HEK293 (cell line): ENCODE measurements at regions not wholly inside any gene's neighbourhood (a gene's known extent, or its start where the extent isn't known, plus 50 kb on each side); places are given as distances from the start of the nearest gene placed in this dataset.

ENCODE experiments used
- CTCF ChIA-PET: fragments of 350-600 bp; formaldehyde crosslinking; extraction: SDS; loops from one replicate; lab custom pipeline; 2021; ENCODE audit warnings: antibody characterized with exemption; lab: Yijun Ruan, JAX
- POLR2A ChIA-PET: fragments of 300-600 bp; formaldehyde crosslinking; extraction: SDS; loops from one replicate; lab custom pipeline; 2020; ENCODE audit warnings: antibody characterized with exemption, inconsistent platforms; lab: Yijun Ruan, JAX
- H3K27ac ChIP-seq: fragments of 200-500 bp; sonication (Bioruptor generic); 2 replicates; pipeline ENCODE4 v1.5.1; 2014; ENCODE audit warnings: low read depth, low read length, control low read depth, inconsistent platforms; ENCODE audit errors: extremely low read depth
- H3K36me3 ChIP-seq, 2 experiments: fragments of 200-500 bp in 1 of 2; sonication (Bioruptor generic) in 1 of 2; 1 replicate in 1 of 2; 2 replicates in 1 of 2; pipeline ENCODE4 v1.5.1; 2014 to 2017; ENCODE audit warnings: inconsistent platforms in 2 of 2, low read length in 2 of 2; ENCODE audit not compliant: control insufficient read depth in 2 of 2, insufficient read depth in 1 of 2
- H3K4me1 ChIP-seq: fragments of 200-500 bp; sonication (Bioruptor generic); 2 replicates; pipeline ENCODE4 v1.5.1; 2014; ENCODE audit warnings: mild to moderate bottlenecking, low read length, inconsistent platforms; ENCODE audit not compliant: control insufficient read depth, insufficient read depth
- H3K4me3 ChIP-seq: 2 replicates; pipeline ENCODE4 v1.5.1; 2011; ENCODE audit warnings: low read depth, mild to moderate bottlenecking, control low read depth, low read length, moderate library complexity
- H3K9me3 ChIP-seq: fragments of 200-500 bp; sonication (Bioruptor generic); 2 replicates; pipeline ENCODE4 v1.5.1; 2014; ENCODE audit warnings: low read depth, low read length, inconsistent platforms; ENCODE audit not compliant: control insufficient read depth, insufficient read depth
- PRDM1 ChIP-seq: fragments of 450-650 bp; formaldehyde crosslinking; IDR thresholded peaks from 2 replicates; pipeline ENCODE4; 2016; ENCODE audit warnings: missing biosample characterization, missing genetic modification characterization
- RBAK ChIP-seq: fragments of 450-650 bp; formaldehyde crosslinking; IDR thresholded peaks from 2 replicates; pipeline ENCODE4 v1.5.1; 2016; ENCODE audit warnings: missing biosample characterization, missing genetic modification characterization
- SCRT1 ChIP-seq: fragments of 450-650 bp; formaldehyde crosslinking; IDR thresholded peaks from 2 replicates; pipeline ENCODE4 v1.5.1; 2016; ENCODE audit warnings: missing biosample characterization, missing genetic modification characterization, borderline replicate concordance
- SP7 ChIP-seq: fragments of 450-650 bp; formaldehyde crosslinking; IDR thresholded peaks from 2 replicates; pipeline ENCODE4 v1.5.1; 2016; ENCODE audit warnings: missing biosample characterization, missing genetic modification characterization
- YY2 ChIP-seq: fragments of 450-650 bp; formaldehyde crosslinking; IDR thresholded peaks from 2 replicates; pipeline ENCODE4 v1.5.1; 2016; ENCODE audit warnings: missing biosample characterization, missing genetic modification characterization
- ZNF157 ChIP-seq: fragments of 450-650 bp; formaldehyde crosslinking; IDR thresholded peaks from 2 replicates; pipeline ENCODE4 v1.5.1; 2016; ENCODE audit warnings: missing biosample characterization, missing genetic modification characterization
- ZNF174 ChIP-seq: fragments of 450-650 bp; formaldehyde crosslinking; IDR thresholded peaks from 2 replicates; pipeline ENCODE4 v1.5.0; 2017; ENCODE audit warnings: missing biosample characterization, mild to moderate bottlenecking, missing genetic modification characterization
- ZNF19 ChIP-seq: fragments of 450-650 bp; formaldehyde crosslinking; IDR thresholded peaks from 2 replicates; pipeline ENCODE4; 2016; ENCODE audit warnings: missing biosample characterization, missing genetic modification characterization, low read depth
- ZNF2 ChIP-seq: fragments of 450-650 bp; formaldehyde crosslinking; IDR thresholded peaks from 2 replicates; pipeline ENCODE4 v1.5.1; 2016; ENCODE audit warnings: missing biosample characterization, missing genetic modification characterization
- ZNF24 ChIP-seq: fragments of 450-650 bp; formaldehyde crosslinking; IDR thresholded peaks from 2 replicates; pipeline ENCODE4 v1.5.1; 2016; ENCODE audit warnings: missing biosample characterization, missing genetic modification characterization
- ZNF335 ChIP-seq: fragments of 450-650 bp; formaldehyde crosslinking; conservative IDR thresholded peaks from 2 replicates; pipeline ENCODE4 v1.5.1; 2016; ENCODE audit warnings: missing biosample characterization, missing genetic modification characterization
- TF ChIP-seq, protein P1 (sequence below): fragments of 450-650 bp; formaldehyde crosslinking; IDR thresholded peaks from 2 replicates; pipeline ENCODE4 v1.5.1; 2016; ENCODE audit warnings: missing biosample characterization, missing genetic modification characterization
- TF ChIP-seq, protein P2 (sequence below): fragments of 450-650 bp; formaldehyde crosslinking; IDR thresholded peaks from 2 replicates; pipeline ENCODE4 v1.5.1; 2016; ENCODE audit warnings: missing biosample characterization, missing genetic modification characterization
- TF ChIP-seq, protein P3 (sequence below): fragments of 450-650 bp; formaldehyde crosslinking; IDR thresholded peaks from 2 replicates; pipeline ENCODE4 v1.5.1; 2016; ENCODE audit warnings: missing biosample characterization, missing genetic modification characterization, borderline replicate concordance
- TF ChIP-seq, protein P4 (sequence below): fragments of 450-650 bp; formaldehyde crosslinking; IDR thresholded peaks from 2 replicates; pipeline ENCODE4 v1.5.1; 2016; ENCODE audit warnings: missing biosample characterization, missing genetic modification characterization

DNA sequence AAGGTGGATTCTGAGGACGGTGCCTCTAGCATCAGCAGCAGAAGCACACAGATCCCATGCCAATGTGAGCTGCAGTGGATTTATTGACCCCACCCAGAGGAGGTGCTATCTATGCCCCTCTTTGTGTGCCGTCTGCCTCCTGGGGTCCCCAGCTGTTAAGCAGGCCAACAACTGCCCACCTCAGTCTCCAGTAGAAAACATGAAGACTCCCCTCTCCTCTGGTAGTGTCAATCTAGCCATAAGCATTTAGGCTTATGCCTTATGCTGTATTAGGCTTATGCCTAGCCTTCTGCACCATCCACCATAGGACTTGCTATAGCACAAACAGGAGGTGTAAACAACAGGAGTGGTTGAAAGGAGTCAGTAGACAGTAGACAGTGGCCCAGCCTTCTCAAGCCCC is 417.9 kb upstream of the C16orf82 start:
- ChIA-PET CTCF (interaction anchor here (0.7 kb wide), 1 partner anchor 37 kb away, joined by 3 read pairs; no protein-coding TSS in a partner anchor), POLR2A (no interaction called here)
- Histone ChIP-seq H3K27ac (no peak overlapping the region), H3K36me3 (no peaks in the 10 kb centered on the region), H3K9me3 (no peaks in the 10 kb centered on the region), H3K4me1 (no peaks in the 10 kb centered on the region), H3K4me3 (no peak overlapping the region)
- TF ChIP-seq ZNF2 (tag by site-specific recombination) (no peak), ZNF174 (tag by site-specific recombination) (no peak), ZNF335 (tag by site-specific recombination) (no peak), SCRT1 (tag by site-specific recombination) (no peak)
- TF ChIP-seq, protein P1, sequence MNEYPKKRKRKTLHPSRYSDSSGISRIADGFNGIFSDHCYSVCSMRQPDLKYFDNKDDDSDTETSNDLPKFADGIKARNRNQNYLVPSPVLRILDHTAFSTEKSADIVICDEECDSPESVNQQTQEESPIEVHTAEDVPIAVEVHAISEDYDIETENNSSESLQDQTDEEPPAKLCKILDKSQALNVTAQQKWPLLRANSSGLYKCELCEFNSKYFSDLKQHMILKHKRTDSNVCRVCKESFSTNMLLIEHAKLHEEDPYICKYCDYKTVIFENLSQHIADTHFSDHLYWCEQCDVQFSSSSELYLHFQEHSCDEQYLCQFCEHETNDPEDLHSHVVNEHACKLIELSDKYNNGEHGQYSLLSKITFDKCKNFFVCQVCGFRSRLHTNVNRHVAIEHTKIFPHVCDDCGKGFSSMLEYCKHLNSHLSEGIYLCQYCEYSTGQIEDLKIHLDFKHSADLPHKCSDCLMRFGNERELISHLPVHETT (tag by site-specific recombination): no peak
- TF ChIP-seq, protein P2, sequence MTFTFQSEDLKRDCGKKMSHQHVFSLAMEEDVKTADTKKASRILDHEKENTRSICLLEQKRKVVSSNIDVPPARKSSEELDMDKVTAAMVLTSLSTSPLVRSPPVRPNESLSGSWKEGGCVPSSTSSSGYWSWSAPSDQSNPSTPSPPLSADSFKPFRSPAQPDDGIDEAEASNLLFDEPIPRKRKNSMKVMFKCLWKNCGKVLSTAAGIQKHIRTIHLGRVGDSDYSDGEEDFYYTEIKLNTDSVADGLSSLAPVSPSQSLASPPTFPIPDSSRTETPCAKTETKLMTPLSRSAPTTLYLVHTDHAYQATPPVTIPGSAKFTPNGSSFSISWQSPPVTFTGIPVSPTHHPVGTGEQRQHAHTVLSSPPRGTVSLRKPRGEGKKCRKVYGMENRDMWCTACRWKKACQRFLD (tag by site-specific recombination): no peak

DNA sequence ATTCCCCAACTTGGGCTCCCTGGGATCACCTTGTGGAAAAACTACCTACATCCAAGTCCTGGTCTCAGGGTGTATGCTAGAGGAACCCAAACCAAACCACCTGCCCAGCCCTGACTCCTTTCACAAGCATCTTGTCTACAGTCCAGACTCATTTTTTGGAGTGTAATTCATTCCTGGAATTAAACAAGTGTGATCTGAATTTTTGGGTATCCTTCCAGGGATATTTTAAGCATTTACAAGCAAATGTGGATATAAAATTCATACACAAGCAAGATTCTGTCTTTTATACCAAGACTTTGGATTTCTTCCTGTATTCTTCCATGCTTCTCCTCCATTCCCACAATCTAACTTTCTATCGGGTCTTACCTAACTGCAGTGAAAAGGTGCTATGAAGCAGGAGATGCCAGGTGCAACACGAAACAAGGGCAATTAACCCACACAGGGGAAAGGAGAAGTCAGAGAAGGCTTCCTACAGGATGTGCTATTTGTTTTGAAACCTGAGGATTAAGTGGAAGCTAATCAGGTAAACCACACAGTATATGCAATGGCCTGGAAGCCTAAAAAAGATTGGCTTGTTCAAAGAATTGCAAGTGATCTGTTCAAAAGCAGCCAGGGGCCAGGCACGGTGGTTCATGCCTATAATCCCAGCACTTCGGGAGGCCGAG is 417.2 kb upstream of the C16orf82 start:
- H3K27ac ChIP-seq: no peak overlapping the region
- ChIA-PET CTCF (no interaction called here), POLR2A (no interaction called here)
- TF ChIP-seq ZNF157 (tag by site-specific recombination) (no peak), RBAK (tag by site-specific recombination) (no peak), YY2 (no peak), ZNF19 (no peak), PRDM1 (tag by site-specific recombination) (no peak), ZNF24 (tag by site-specific recombination) (no peak), SP7 (tag by site-specific recombination) (no peak)
- TF ChIP-seq, protein P3, sequence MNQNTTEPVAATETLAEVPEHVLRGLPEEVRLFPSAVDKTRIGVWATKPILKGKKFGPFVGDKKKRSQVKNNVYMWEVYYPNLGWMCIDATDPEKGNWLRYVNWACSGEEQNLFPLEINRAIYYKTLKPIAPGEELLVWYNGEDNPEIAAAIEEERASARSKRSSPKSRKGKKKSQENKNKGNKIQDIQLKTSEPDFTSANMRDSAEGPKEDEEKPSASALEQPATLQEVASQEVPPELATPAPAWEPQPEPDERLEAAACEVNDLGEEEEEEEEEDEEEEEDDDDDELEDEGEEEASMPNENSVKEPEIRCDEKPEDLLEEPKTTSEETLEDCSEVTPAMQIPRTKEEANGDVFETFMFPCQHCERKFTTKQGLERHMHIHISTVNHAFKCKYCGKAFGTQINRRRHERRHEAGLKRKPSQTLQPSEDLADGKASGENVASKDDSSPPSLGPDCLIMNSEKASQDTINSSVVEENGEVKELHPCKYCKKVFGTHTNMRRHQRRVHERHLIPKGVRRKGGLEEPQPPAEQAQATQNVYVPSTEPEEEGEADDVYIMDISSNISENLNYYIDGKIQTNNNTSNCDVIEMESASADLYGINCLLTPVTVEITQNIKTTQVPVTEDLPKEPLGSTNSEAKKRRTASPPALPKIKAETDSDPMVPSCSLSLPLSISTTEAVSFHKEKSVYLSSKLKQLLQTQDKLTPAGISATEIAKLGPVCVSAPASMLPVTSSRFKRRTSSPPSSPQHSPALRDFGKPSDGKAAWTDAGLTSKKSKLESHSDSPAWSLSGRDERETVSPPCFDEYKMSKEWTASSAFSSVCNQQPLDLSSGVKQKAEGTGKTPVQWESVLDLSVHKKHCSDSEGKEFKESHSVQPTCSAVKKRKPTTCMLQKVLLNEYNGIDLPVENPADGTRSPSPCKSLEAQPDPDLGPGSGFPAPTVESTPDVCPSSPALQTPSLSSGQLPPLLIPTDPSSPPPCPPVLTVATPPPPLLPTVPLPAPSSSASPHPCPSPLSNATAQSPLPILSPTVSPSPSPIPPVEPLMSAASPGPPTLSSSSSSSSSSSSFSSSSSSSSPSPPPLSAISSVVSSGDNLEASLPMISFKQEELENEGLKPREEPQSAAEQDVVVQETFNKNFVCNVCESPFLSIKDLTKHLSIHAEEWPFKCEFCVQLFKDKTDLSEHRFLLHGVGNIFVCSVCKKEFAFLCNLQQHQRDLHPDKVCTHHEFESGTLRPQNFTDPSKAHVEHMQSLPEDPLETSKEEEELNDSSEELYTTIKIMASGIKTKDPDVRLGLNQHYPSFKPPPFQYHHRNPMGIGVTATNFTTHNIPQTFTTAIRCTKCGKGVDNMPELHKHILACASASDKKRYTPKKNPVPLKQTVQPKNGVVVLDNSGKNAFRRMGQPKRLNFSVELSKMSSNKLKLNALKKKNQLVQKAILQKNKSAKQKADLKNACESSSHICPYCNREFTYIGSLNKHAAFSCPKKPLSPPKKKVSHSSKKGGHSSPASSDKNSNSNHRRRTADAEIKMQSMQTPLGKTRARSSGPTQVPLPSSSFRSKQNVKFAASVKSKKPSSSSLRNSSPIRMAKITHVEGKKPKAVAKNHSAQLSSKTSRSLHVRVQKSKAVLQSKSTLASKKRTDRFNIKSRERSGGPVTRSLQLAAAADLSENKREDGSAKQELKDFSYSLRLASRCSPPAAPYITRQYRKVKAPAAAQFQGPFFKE (tag by site-specific recombination): no peak
- TF ChIP-seq, protein P4, sequence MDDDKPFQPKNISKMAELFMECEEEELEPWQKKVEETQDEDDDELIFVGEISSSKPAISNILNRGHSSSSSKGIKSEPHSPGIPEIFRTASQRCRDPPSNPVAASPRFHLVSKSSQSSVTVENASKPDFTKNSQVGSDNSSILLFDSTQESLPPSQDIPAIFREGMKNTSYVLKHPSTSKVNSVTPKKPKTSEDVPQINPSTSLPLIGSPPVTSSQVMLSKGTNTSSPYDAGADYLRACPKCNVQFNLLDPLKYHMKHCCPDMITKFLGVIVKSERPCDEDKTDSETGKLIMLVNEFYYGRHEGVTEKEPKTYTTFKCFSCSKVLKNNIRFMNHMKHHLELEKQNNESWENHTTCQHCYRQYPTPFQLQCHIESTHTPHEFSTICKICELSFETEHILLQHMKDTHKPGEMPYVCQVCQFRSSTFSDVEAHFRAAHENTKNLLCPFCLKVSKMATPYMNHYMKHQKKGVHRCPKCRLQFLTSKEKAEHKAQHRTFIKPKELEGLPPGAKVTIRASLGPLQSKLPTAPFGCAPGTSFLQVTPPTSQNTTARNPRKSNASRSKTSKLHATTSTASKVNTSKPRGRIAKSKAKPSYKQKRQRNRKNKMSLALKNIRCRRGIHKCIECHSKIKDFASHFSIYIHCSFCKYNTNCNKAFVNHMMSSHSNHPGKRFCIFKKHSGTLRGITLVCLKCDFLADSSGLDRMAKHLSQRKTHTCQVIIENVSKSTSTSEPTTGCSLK (tag by site-specific recombination): no peak
- no peaks in the 10 kb centered on the region for H3K4me1 ChIP-seq
- no peaks in the 10 kb centered on the region for H3K9me3 ChIP-seq
- no peak overlapping the region for H3K4me3 ChIP-seq
- H3K36me3 ChIP-seq: no peaks in the 10 kb centered on the region
